ENCODE measurements at regions not wholly inside any gene's neighbourhood (a gene's known extent, or its start where the extent isn't known, plus 50 kb on each side); places are given as distances from the start of the nearest gene placed in this dataset.
"Not testable (repeated sequence)": the region's sequence is repeated elsewhere in the genome, so short reads cannot be mapped to it uniquely, and the experiment has no call there.

- no peak for DNase-seq (ENCODE audit: low read depth)
These were observed 984.7 kb upstream of the CELF2 start for GRCh38 chr10:10032991-10033390.

GRCh38 chr10:10038348-10038747 lies 979.3 kb upstream of the CELF2 start:
- DNase-seq (ENCODE audit: low read depth) = no peak

- no peak for DNase-seq (ENCODE audit: low read depth)
These were observed 978.1 kb upstream of the CELF2 start for GRCh38 chr10:10039595-10039994.

GRCh38 chr10:10043083-10043482 lies 974.6 kb upstream of the CELF2 start:
- DNase-seq (ENCODE audit: low read depth) = no peak

DNA sequence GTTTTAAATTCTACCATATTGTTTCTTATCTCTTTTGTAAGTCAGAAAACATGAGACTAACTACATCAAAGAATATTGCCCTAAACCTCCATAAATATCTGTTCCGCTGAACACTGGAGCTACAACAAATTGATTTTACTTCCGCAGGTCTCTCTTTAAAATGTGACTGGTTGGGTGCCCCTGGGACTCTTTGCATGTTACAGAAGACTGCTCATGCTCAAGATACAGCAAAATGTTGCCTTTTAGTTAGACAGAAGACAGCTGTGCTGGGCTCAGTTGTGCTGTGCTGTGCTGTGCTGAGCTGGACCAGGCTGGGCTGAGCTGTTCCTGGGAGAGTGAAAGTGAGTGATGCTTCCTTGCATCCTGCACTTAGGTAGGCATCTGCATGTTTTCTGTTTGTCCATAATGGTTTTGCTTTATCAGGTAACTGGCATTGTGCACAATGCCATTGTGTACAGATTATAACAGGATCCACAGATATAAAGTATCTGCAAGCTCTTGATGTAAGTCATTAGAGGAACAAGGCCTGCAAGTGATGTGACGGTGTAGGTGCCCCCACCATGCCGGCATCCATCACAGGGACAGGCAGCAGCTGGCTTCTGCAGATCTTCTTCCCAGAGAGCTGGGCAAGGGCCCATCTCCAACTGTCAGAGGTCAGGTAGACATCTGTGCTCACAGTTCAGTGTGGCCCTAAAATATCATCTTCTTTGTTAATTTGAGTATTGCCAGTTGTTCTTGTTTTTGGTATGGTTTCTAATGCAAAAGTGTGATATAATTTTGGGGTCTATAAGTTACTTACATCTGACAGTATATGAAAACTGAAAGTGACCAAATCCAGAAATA lies 972.5 kb upstream of the CELF2 start:
- no peak for DNase-seq (ENCODE audit: low read depth)

DNA sequence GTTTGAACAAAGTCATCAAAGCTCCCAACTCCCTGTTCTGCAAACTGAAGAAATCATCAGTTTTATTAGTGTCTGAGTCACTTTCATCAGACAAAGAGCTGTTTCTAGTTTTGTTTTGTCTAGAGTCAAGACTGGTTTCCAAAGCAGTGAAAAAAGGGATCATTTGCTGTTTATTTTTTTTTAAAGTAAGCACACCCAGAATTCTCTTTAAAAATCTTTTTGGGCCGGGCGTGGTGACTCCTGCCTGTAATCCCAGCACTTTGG lies 972.0 kb upstream of the CELF2 start:
- no peak for DNase-seq (ENCODE audit: low read depth)

DNA sequence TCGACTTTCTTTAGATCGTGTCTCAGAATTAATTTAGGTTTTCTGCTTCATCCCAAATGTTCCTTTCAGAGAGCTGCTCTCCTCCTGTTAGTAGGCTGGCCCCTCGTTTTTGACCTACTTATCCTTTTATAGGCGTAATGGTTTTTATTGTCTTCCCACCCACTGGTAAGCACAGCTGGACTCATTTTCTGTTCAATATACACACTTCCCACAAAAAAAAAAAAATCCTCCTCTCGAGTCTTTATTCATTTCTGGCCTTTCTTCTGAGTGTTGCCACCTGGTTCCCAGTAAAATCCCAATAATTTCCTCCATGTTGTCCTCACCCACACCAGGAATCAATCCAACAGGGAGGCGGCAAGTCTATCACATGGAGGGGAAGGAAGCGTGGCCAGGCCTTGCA lies 970.2 kb upstream of the CELF2 start:
- DNase-seq (ENCODE audit: low read depth) = no peak

DNA sequence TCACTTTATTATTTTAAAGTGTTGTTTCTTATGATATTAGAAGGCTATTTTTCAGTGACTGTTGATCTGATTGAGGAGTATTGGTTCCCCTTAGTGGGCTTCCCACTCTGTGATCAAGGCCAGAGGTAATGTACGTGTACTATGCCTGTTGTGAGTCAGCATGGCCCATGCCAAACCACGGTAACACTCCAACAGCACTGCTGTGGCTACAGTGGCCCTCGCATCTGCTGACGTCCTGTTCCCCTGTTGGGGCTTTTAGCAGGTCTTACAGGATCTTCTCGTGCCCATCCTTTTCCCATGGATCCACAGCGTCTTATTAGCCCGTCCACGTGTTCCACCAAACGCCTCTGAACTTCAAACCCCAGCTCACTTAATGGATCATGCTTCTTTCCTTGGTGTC lies 964.6 kb upstream of the CELF2 start:
- DNase-seq (ENCODE audit: low read depth) = no peak

DNA sequence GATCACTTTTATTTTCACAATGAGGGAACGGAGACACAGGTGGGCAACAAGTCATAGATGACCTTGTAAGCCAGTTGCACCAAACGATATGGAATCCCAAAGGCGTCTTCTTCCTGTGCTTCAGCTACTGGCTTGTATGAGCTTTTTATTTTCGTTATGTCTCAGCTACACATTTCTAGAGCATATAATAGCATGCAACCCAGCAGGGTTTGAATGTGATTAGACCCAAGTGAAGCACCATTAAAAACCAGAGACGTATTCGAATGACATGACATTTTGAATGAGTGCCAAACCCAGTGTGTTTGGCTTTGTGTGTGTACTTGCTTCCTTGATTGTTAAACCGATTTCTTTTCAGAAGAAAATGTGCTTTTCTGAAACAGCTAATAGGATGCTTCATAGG lies 963.2 kb upstream of the CELF2 start:
- DNase-seq (ENCODE audit: low read depth) = no peak

GRCh38 chr10:10055656-10056442 lies 961.8 kb upstream of the CELF2 start:
- no peak for DNase-seq (ENCODE audit: low read depth)

DNA sequence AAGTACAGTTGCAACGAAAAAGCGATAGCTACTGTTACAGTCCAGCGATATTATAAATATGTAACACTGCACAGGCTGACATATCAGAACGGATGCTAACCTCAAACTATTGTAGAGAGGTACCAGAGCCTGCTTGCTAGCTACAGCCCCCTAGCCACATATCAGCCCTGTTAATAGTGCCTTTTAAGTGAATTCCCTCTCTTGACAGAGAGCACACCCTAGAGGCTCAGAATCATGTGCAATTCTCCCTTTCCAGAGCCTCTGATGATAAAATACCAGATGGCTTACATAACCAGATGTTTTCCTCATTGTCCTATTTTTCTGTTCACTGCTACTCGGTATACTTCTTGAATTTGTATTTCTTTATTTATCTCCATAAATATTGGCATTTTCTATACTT lies 960.7 kb upstream of the CELF2 start:
- DNase-seq (ENCODE audit: low read depth) = no peak

DNA sequence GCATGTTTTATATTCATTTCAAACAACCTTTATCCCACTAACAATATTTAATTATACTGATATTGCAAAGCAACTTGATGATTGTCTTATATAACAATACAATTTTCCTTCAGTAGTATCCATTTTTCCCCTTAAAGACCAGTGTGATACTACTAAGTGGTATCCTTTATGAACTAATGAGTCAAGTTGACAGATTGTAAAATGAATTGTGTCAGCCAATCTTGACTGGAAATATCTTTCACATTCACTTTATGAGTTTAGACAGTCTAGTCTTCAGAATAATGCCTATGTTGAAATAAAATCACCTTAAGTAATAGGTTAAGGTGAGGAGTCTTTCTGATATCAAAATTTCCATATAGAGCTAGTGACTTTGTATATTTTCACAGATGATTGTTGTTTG lies 950.0 kb upstream of the CELF2 start:
- DNase-seq (ENCODE audit: low read depth) = no peak

- DNase-seq (ENCODE audit: low read depth) = not testable (repeated sequence)
These were observed 942.8 kb upstream of the CELF2 start for GRCh38 chr10:10074847-10075246.

GRCh38 chr10:10078446-10078845 lies 939.2 kb upstream of the CELF2 start:
- no peak for DNase-seq (ENCODE audit: low read depth)

- no peak for DNase-seq (ENCODE audit: low read depth)
These were observed 925.1 kb upstream of the CELF2 start for GRCh38 chr10:10092581-10092980.

DNA sequence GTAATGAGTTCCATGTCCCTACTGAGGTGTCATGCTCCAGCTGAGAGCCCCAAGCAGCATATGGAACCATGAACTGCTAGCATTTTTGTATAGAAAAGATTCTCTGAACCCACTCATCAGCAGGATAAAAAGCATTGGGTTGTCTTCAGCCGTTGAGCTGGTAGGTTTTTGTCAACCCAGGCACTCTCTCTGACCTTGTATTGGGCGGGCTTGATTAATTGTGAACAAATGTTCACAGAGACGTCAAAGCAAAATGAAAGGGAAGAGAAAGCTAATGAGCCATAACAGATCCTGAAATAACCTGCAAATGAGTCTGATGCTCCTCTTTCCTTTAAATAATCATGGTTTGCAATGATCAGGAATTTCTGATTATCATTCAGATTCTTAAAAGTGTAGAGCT lies 924.7 kb upstream of the CELF2 start:
- no peak for DNase-seq (ENCODE audit: low read depth)

DNA sequence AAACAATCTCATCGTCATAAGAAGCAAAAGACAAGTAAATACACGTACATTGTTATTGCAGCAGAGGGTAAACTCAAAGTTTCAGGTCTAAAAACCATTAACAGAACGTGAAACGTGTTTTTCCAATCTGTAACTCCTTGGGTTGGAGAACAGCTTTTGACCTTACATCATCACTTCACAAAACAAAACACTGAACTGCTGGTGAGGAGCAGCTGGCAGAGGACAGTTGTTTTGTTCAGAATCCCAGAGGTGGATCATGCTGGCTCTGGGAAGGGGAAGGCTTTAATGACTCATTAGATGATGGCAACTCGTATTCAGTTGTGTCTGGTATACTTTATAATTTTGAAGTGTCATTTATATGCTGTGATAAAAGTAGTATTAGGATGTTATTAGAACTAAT lies 923.0 kb upstream of the CELF2 start:
- no peak for DNase-seq (ENCODE audit: low read depth)

DNA sequence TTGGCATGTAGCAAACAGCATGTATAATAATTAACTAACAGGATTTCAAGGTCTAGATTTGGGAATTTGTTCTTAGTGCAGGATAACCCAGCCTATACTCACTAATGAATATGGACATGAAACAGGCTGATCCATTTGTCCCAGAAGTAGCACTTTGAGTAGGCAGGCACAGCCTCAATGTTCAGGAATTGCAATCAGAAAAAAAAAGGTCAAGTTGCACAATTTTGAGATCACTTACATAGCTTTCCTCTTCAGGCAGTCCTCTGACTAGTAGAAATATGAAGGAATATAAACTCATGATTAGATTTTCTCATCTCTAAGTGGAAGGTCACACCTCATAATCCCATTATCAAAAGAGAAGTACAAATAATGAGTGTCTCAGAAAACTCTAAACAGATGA lies 921.4 kb upstream of the CELF2 start:
- DNase-seq (ENCODE audit: low read depth) = no peak

- DNase-seq (ENCODE audit: low read depth) = no peak
These were observed 920.8 kb upstream of the CELF2 start for GRCh38 chr10:10096898-10097297.

DNA sequence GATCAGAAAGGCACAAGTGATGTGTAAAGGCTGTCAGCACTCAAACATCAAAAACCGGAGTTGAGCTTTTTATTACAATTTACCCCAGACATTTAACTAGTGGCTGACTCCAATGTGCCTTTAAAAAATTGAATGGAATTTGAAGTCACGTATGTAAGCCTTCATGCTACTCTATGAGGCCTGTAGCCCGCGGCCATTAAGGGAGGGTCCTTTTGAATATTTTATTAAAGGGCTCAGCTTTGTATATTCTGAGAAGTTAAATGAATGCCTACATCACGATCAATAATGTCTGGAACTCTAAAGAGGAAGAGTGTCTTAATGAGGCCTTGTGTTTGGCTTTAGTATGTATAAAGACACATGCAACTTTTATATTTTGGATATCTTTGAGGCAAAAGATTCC lies 916.6 kb upstream of the CELF2 start:
- DNase-seq (ENCODE audit: low read depth) = no peak

GRCh38 chr10:10110844-10111490 lies 906.7 kb upstream of the CELF2 start:
- DNase-seq (ENCODE audit: low read depth) = no peak

DNA sequence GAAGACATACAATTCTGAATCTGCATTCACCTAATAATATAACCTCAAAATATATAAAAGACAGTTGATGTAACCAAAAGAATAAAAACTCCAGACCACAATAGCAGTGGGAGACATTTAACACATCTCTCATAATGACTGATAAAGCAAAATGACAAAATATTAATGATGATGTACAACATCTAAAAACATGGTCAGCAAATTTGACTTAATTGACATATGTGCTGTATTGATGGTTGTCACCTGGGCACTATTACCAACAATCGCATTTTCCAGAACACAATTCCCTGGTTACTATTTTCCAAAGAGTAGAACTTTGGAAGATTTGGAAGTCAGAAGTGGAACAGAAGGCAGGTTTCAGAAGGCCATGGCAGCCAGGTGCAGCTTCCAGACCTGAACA lies 899.5 kb upstream of the CELF2 start:
- DNase-seq (ENCODE audit: low read depth) = no peak

DNA sequence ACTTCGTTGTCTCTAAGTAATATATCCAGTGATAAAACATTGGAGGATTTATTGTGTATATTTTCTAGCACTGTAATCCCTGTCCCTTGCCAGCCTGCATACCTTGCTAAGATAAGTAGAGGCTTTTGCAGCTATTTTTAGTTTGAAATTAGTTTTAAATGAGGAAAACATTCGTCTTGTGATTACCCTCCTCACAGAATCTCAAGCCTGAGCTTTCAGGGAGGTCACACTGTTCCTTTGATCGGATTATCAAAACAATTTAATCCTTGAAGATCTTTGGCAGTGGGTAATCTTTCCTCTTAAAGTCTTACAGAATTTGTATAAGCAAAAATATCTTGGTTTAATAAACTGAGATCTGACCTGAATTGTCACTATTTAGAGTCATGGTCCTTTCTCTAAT lies 897.0 kb upstream of the CELF2 start:
- no peak for DNase-seq (ENCODE audit: low read depth)

Data from stimulated activated CD8-positive, alpha-beta memory T cell treated with anti-CD3 and anti-CD28 coated beads, Interleukin-15, amount 100 ng/mL, for 24 hours (primary cell).